Nephron (organoid): ENCODE measurements at regions not wholly inside any gene's neighbourhood (a gene's known extent, or its start where the extent isn't known, plus 50 kb on each side); places are given as distances from the start of the nearest gene placed in this dataset.

Source experiments
- H3K27ac Mint-ChIP-seq, 3 experiments: 2 replicates each; pipeline ENCODE4 v1.8.0; 2020; ENCODE audit warnings: mixed read lengths in 3 of 3, mild to moderate bottlenecking in 2 of 3, moderate library complexity in 1 of 3
- H3K27me3 Mint-ChIP-seq: 2 replicates; pipeline ENCODE4 v1.8.0; 2021; ENCODE audit warnings: low read depth, mild to moderate bottlenecking, moderate library complexity, mixed read lengths
- H3K36me3 Mint-ChIP-seq: 2 replicates; pipeline ENCODE4 v1.8.0; 2020; ENCODE audit warnings: low read depth, mixed read lengths
- H3K4me1 Mint-ChIP-seq: 2 replicates; pipeline ENCODE4 v1.8.0; 2020; ENCODE audit warnings: mixed read lengths
- H3K4me3 Mint-ChIP-seq, 3 experiments: 2 replicates each; pipeline ENCODE4 v1.8.0; 2020; ENCODE audit warnings: mild to moderate bottlenecking in 3 of 3, mixed read lengths in 3 of 3, moderate library complexity in 2 of 3
- H3K9me3 Mint-ChIP-seq: 2 replicates; pipeline ENCODE4 v1.8.0; 2020; ENCODE audit warnings: mixed read lengths
- CTCF ChIP-seq, 3 experiments: fragments of 200-600 bp; sonication (generic); IDR thresholded peaks; one replicate each; pipeline ENCODE4 v1.5.0; 2021; ENCODE audit warnings: antibody characterized with exemption in 3 of 3; ENCODE audit not compliant: unreplicated experiment in 3 of 3

GRCh38 chr20:40925829-40926510, 102.7 kb upstream of the TOP1 start:
- H3K9me3 Mint-ChIP-seq, result no peaks in the 10 kb centered on the region
- H3K36me3 Mint-ChIP-seq, result no peaks in the 10 kb centered on the region
- H3K4me1 Mint-ChIP-seq, result no peaks in the 10 kb centered on the region
- no peak for TF ChIP-seq CTCF (IDR thresholded peaks at IDR 0.05; ENCODE audit: unreplicated experiment in 3 of 3)
- no peaks in the 10 kb centered on the region for H3K27me3 Mint-ChIP-seq
- no peak overlapping the region for H3K4me3 Mint-ChIP-seq
- no peak overlapping the region for H3K27ac Mint-ChIP-seq

GRCh38 chr20:40926928-40927327, 101.7 kb upstream of the TOP1 start:
- Mint-ChIP-seq H3K27ac (no peak overlapping the region), H3K36me3 (no peaks in the 10 kb centered on the region), H3K4me1 (peaks cover 9% of the 10 kb centered on the region), H3K4me3 (no peak overlapping the region), H3K9me3 (no peaks in the 10 kb centered on the region), H3K27me3 (no peaks in the 10 kb centered on the region)
- TF ChIP-seq CTCF (IDR thresholded peaks at IDR 0.05; ENCODE audit: unreplicated experiment in 3 of 3), result no peak

GRCh38 chr20:40930561-40930960, 98.1 kb upstream of the TOP1 start:
- Mint-ChIP-seq H3K36me3 (no peaks in the 10 kb centered on the region), H3K9me3 (peaks cover 8% of the 10 kb centered on the region), H3K4me1 (peaks cover 10% of the 10 kb centered on the region), H3K4me3 (no peak overlapping the region), H3K27me3 (no peaks in the 10 kb centered on the region), H3K27ac (no peak overlapping the region)
- TF ChIP-seq CTCF (IDR thresholded peaks at IDR 0.05; ENCODE audit: unreplicated experiment in 3 of 3), result no peak

- H3K9me3 Mint-ChIP-seq, result peaks cover 8% of the 10 kb centered on the region
- H3K27ac Mint-ChIP-seq, result peak overlapping the region; percentile 55 to 76 (median 57)
- H3K36me3 Mint-ChIP-seq, result no peaks in the 10 kb centered on the region
- no peak overlapping the region for H3K4me3 Mint-ChIP-seq
- peaks cover 10% of the 10 kb centered on the region for H3K4me1 Mint-ChIP-seq
- no peaks in the 10 kb centered on the region for H3K27me3 Mint-ChIP-seq
- TF ChIP-seq CTCF (IDR thresholded peaks at IDR 0.05; ENCODE audit: unreplicated experiment in 3 of 3), result no peak
These were observed 97.1 kb upstream of the TOP1 start for GRCh38 chr20:40931410-40932044.

GRCh38 chr20:40932436-40932835, 96.2 kb upstream of the TOP1 start:
- TF ChIP-seq CTCF (IDR thresholded peaks at IDR 0.05; ENCODE audit: unreplicated experiment in 3 of 3), result no peak

GRCh38 chr20:40933758-40934157, 94.9 kb upstream of the TOP1 start:
- no peaks in the 10 kb centered on the region for H3K36me3 Mint-ChIP-seq
- H3K27me3 Mint-ChIP-seq, result no peaks in the 10 kb centered on the region
- peaks cover 10% of the 10 kb centered on the region for H3K4me1 Mint-ChIP-seq

More at GRCh38 chr20:40932436-40932835, 96.2 kb upstream of the TOP1 start:
- Mint-ChIP-seq H3K36me3 (no peaks in the 10 kb centered on the region), H3K4me1 (peaks cover 10% of the 10 kb centered on the region), H3K27me3 (no peaks in the 10 kb centered on the region), H3K4me3 (no peak overlapping the region), H3K27ac (no peak overlapping the region), H3K9me3 (peaks cover 8% of the 10 kb centered on the region)

More at GRCh38 chr20:40933758-40934157, 94.9 kb upstream of the TOP1 start:
- Mint-ChIP-seq H3K27ac (no peak overlapping the region), H3K4me3 (no peak overlapping the region), H3K9me3 (peaks cover 8% of the 10 kb centered on the region)
- TF ChIP-seq CTCF (IDR thresholded peaks at IDR 0.05; ENCODE audit: unreplicated experiment in 3 of 3), result no peak
